GM13976 (cell line): ENCODE measurements at regions not wholly inside any gene's neighbourhood (a gene's known extent, or its start where the extent isn't known, plus 50 kb on each side); places are given as distances from the start of the nearest gene placed in this dataset.

Experiments used
- DNase-seq: peaks from one replicate; pipeline ENCODE4 v3.0.0; 2012; ENCODE audit warnings: low spot score
- in situ Hi-C: fragments of 300-500 bp; cut with MboI; formaldehyde crosslinking; loops from one replicate; pipeline ENCODE4 v1.12.0; 2022; ENCODE audit warnings: low sequenced_read_pairs, mixed read lengths, inconsistent platforms; ENCODE audit not compliant: unreplicated experiment
- TF ChIP-seq, protein P1 (sequence below): IDR thresholded peaks from 2 replicates; pipeline ENCODE4 v1.5.1; 2012; ENCODE audit warnings: borderline replicate concordance, mild to moderate bottlenecking; ENCODE audit not compliant: insufficient read depth; ENCODE audit errors: extremely low read depth, missing control alignments, control extremely low read depth

DNA sequence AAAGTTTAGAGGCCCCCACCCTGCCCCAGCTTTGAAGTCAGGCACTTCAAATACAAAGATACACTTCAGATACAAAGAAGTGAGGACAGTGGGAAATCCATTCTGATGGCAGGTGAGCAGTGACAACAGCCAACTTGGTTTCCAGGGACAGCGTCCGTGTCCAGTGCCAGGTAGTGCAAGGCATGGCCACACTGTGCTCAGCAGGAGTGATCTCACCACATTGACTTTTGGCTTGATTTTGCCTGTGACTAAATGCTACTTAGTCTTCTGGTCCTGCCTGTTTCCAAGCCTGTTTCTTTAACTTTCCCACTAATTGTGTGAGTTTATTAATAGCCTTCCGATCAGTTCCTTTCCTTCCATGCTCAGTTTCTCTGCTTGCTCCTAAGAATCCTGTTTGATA, 72.6 kb upstream of the PALM2AKAP2 start:
- DNase-seq = no peak
- in situ Hi-C loops = no loop called here
- TF ChIP-seq, protein P1, sequence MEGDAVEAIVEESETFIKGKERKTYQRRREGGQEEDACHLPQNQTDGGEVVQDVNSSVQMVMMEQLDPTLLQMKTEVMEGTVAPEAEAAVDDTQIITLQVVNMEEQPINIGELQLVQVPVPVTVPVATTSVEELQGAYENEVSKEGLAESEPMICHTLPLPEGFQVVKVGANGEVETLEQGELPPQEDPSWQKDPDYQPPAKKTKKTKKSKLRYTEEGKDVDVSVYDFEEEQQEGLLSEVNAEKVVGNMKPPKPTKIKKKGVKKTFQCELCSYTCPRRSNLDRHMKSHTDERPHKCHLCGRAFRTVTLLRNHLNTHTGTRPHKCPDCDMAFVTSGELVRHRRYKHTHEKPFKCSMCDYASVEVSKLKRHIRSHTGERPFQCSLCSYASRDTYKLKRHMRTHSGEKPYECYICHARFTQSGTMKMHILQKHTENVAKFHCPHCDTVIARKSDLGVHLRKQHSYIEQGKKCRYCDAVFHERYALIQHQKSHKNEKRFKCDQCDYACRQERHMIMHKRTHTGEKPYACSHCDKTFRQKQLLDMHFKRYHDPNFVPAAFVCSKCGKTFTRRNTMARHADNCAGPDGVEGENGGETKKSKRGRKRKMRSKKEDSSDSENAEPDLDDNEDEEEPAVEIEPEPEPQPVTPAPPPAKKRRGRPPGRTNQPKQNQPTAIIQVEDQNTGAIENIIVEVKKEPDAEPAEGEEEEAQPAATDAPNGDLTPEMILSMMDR = no peak

DNA sequence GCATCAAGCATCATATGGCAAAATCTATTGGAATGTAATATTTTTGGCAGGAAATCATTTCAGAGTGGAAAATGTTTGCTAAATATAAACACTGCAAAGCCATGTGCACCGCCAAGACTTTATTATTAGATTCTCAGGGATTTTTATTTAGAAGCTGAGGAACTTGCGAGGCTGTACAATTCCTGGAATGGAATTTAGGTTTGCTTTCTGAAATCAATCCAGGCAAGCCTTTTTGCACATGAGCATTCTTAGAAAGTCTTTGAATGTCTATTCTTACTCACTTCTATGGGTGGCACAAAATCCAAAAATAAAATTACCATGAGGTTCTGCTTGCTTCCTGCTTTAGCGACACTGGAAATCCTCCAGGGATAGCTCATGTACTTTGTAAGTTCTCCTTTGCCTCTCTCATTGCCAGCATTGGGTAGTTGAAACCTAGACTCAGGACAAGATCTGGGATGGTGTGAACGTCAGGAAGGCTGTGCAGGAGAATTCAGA, 71.5 kb upstream of the PALM2AKAP2 start:
- TF ChIP-seq, protein P1 = no peak
- in situ Hi-C loops = no loop called here
- DNase-seq = no peak

GRCh38 chr9:109709866-109710265, 70.1 kb upstream of the PALM2AKAP2 start:
- TF ChIP-seq, protein P1 = no peak
- in situ Hi-C loops = no loop called here

GRCh38 chr9:109710830-109711229, 69.2 kb upstream of the PALM2AKAP2 start:
- TF ChIP-seq, protein P1 = no peak
- DNase-seq = no peak
- in situ Hi-C loops = no loop called here

More at GRCh38 chr9:109709866-109710265, 70.1 kb upstream of the PALM2AKAP2 start:
- DNase-seq = no peak

GRCh38 chr9:109715344-109715743, 64.7 kb upstream of the PALM2AKAP2 start:
- DNase-seq = no peak
- in situ Hi-C loops = no loop called here
- TF ChIP-seq, protein P1 = no peak

- TF ChIP-seq, protein P1 = no peak
- no peak for DNase-seq
- in situ Hi-C loops = no loop called here
Measured at GRCh38 chr9:109716631-109717030, 63.4 kb upstream of the PALM2AKAP2 start.
